Myocyte (in vitro differentiated cells): ENCODE measurements at regions not wholly inside any gene's neighbourhood (a gene's known extent, or its start where the extent isn't known, plus 50 kb on each side); places are given as distances from the start of the nearest gene placed in this dataset.
"Not testable (repeated sequence)": the region's sequence is repeated elsewhere in the genome, so short reads cannot be mapped to it uniquely, and the experiment has no call there.

Experiments used
- DNase-seq: peaks from one replicate; pipeline ENCODE4 v3.0.0-alpha.2; 2012; ENCODE audit warnings: low read depth

- no peak for DNase-seq
These were observed 718.1 kb upstream of the EEF2KMT start for GRCh38 chr16:5815570-5816237.

- DNase-seq = no peak
These were observed 703.8 kb upstream of the EEF2KMT start for GRCh38 chr16:5801396-5801795.

- DNase-seq = no peak
These were observed 696.0 kb upstream of the EEF2KMT start for GRCh38 chr16:5793556-5793955.

GRCh38 chr16:5791011-5791657 is 693.5 kb upstream of the EEF2KMT start:
- DNase-seq = no peak

GRCh38 chr16:5790512-5790911 is 692.9 kb upstream of the EEF2KMT start:
- no peak for DNase-seq

DNA sequence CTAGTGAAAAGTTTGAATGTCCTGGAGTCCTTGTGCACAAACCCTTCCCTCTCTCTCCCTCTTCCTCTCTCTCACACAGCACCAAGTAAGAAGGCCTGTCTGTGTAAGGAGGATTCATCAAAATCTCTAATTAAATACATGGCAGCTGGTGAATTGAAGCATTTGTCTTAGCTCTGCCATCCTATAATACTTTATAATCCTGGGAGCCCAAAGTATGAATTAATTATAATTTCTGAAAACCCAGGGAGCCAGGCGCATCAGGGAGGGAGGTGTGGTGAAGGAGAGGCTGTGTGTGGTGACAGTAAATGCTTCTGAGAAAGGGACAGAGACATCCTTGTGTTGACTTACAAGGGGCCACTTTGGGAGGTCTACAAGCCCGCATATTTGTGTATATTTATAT is 691.4 kb upstream of the EEF2KMT start:
- no peak for DNase-seq

DNA sequence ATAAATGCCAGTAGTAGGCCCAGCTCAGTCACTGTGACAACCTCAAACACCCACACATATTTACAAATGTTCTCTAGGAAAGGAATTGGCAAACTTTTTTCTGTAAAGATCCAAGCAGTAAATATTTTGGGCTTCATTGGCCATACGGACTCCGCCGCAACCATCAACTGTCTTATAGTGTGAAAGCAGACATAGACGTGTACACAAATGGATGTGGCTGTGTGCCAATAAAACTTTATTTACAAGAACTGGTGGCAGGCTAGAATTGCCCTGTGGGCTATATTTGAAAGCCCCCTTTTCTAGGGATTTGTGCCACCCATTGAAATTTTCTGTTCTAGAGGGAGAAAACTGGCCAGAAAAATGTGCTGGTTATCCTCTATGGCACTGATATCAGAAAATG is 683.8 kb upstream of the EEF2KMT start:
- DNase-seq = no peak

GRCh38 chr16:5776876-5777275 is 679.3 kb upstream of the EEF2KMT start:
- no peak for DNase-seq

- DNase-seq = no peak
These were observed 678.3 kb upstream of the EEF2KMT start for GRCh38 chr16:5775916-5776315.

DNA sequence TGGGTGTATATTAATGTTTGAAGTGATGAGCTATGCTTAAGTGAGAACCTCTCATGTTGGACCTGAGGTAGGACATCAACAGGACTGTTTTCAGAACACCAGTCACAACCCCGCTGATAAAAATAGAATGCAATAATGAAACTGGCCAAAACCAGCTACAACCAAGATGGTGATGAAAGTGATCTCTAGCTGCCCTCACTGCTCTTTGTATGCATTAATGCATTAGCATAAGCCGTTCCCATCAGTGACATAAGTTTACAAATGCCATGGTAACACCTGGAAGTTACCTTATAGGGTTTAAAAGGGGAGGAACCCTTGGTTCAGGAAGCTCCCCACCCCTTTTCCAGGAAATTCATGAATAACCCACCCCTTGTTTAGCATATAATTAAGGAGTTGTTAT is 672.5 kb upstream of the EEF2KMT start:
- DNase-seq = no peak

GRCh38 chr16:5769513-5769912 is 671.9 kb upstream of the EEF2KMT start:
- DNase-seq = no peak

DNA sequence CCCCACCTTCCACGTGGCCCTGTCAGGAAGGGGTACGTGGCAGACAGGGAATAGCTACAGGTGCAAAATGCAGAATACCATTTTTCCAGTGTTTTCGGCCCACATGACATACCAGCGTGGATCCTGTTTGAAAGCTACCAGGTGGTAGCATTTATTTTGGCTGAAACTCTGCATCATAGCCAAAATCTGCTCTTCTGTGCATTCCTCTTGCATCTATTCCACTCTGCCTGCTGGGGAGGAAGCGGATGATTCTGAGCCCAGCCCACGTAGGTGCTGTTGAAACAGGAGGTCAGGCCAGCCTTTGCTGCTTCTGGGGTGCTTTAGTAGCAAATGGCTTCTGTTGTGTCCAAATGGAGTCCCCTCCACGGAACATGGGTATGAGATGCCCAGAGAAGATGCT is 670.9 kb upstream of the EEF2KMT start:
- DNase-seq = no peak

DNA sequence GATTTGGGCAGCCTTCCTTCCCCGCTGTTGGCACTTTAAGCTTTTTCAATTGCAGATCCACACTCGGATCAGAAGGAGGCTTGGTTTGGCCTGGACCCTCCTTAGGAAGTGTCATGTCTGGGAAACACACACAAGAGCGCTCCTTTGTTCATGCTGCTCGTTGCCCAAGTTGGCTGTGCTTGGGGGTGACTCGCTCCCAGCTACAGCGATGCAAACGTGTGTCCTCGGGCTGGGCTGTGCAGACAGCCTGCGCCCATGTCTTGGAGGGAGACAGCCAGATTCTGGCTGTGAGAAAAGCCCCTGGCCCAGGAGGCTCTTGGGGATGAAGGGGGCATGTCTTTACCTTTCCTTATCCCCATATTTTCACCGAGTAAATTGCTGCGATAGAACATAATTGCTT is 665.6 kb upstream of the EEF2KMT start:
- no peak for DNase-seq

DNA sequence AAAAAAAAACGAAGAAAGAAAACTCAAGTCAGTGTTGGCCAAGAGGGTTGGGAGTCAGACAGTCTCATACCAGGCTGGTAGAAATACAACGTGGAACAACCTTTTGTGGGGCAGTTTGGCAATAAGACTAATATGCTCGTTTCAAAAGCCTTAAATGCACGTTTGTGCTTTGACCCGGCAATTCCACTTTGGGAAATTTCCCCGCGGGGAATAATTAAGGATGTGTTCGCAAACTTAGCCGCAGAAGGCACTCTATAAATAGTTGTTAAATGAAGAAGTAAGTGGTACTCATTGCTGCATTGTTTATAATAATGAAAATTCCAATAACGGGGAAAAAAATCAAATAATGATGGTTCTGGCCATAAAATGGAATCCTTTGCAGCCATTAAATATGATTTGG is 664.8 kb upstream of the EEF2KMT start:
- no peak for DNase-seq

DNA sequence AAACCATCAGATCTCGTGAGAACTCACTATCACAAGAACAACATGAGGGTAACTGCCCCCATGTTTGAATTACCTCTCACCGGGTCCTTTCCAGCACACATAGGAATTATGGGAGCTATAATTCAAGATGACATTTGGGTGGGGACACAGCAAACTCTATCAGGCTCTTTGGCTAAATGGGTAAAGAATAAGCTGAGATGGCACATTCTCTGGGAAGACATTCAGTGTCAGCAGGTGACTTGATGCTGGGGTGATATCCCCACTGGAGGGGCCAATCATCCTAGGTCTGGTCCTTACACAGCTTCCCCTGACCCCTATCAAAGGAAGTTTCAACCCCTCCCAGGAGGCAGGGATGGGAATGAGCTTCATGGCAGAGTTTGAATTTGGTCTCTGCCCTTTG is 664.0 kb upstream of the EEF2KMT start:
- no peak for DNase-seq

DNA sequence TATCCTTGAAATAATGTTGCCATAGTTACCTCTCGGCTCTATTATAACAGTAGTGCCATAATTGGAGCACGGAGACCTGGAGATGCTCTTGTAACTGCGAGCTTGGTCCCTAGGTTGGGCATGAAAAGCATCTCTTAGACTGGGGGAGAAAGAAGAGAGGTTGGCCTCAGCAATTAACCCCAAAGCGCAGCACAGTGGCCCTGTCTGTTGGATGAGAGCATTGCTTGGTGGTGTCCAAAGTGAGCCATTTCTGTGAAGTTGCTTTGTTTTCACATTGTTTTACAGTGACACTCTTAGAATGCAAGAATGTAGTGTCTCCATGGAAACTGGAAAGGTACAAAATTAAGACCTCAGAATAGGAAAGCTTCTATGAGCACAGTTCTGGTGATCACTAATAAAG is 660.7 kb upstream of the EEF2KMT start:
- DNase-seq = no peak

- no peak for DNase-seq
These were observed 659.4 kb upstream of the EEF2KMT start for GRCh38 chr16:5756969-5757368.

GRCh38 chr16:5753381-5753780 is 655.8 kb upstream of the EEF2KMT start:
- no peak for DNase-seq

GRCh38 chr16:5751216-5751615 is 653.6 kb upstream of the EEF2KMT start:
- DNase-seq = no peak

DNA sequence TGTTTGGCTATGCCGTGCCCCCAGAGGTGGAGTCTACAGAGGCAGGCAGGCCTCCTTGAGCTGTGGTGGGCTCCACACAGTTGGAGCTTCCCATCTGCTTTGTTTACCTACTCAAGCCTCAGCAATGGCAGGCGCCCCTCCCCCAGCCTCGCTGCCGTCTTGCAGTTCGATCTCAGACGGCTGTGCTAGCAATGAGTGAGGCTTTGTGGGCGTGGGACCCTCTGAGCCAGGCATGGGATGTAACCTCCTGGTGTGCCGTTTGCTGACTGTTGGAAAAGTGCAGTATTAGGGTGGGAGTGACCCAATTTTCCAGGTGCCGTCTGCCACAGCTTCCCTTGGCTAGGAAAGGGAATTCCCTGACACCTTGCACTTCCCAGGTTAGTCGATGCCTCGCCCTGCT is 652.8 kb upstream of the EEF2KMT start:
- DNase-seq = not testable (repeated sequence)

DNA sequence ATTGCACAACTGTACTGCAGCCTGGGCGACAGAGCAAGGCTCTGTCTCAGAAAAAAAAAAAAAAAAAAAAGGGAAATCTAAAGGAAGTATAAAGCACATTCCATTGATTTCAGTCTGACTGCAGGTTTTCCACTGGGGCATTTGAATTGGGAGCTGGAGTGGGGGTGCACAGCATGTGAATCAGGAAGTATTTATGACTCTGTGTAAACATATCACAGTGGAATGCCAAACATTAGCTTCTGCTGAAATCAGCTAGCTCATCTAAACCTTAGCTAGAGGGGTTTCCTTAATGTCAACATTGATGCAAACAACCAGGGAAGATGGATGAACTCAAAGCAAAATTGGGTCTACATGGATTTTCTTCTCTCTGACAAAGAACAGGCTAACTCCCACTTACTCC is 641.0 kb upstream of the EEF2KMT start:
- DNase-seq = no peak

GRCh38 chr16:5736209-5736930 is 638.8 kb upstream of the EEF2KMT start:
- no peak for DNase-seq

GRCh38 chr16:5735444-5735843 is 637.8 kb upstream of the EEF2KMT start:
- no peak for DNase-seq
